ENCODE measurements at regions not wholly inside any gene's neighbourhood (a gene's known extent, or its start where the extent isn't known, plus 50 kb on each side); places are given as distances from the start of the nearest gene placed in this dataset.
A peak's percentile ranks its signal among the peaks of the same experiment; 100 is the strongest.

DNA sequence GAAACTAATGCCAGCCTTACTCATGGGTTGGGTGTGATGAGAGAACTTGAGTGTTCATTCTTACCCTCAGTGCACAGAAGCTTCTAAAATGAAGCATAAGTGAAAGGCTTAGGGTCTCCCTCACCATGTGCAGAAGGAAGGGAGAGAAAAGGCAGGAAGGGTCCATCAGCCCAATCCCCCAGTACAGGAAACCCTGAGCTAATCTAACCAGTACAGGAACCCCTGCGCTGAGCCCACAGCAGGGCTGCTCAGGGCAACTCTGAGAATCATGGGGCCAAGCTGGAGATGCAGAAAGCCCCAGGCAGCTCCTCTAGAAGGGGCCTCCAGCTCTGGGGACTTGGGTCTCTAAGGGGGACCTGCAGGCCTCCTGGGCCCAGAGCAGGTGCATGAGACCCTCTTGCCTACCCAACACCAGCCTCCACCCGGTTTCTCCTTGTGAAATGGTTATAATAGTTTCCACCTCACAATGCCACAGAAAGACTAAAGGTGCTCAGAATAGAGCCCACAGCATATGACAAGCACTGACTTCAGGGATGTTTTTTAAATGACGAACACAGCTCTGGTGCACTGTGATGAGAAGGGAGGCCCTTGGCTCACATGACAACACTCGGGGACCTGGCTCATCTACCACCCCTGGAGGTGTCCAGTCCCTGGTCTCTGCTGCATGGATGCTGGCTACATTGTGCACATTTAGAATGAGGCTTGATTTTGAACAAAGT lies 190.1 kb downstream of the ACTL7B start:
- in situ Hi-C loops (cut with MboI; ENCODE audit: low pct_ligation_motif_present in 1 of 4, low pct_unique_long_range_greater_than_20kb in 1 of 4, low sequenced_read_pairs in 3 of 4) = no loop called here
- WGBS, 2 donors (ENCODE audit: low coverage in 1 of 2) = 80 to 84% methylated on average over 2 to 4 of the region's 4 CpGs
- TF ChIP-seq POLR2AphosphoS5 (IDR thresholded peaks at IDR 0.05) = no peak
- no peak for TF ChIP-seq POLR2A (IDR thresholded peaks at IDR 0.05)
- TF ChIP-seq, protein P1, sequence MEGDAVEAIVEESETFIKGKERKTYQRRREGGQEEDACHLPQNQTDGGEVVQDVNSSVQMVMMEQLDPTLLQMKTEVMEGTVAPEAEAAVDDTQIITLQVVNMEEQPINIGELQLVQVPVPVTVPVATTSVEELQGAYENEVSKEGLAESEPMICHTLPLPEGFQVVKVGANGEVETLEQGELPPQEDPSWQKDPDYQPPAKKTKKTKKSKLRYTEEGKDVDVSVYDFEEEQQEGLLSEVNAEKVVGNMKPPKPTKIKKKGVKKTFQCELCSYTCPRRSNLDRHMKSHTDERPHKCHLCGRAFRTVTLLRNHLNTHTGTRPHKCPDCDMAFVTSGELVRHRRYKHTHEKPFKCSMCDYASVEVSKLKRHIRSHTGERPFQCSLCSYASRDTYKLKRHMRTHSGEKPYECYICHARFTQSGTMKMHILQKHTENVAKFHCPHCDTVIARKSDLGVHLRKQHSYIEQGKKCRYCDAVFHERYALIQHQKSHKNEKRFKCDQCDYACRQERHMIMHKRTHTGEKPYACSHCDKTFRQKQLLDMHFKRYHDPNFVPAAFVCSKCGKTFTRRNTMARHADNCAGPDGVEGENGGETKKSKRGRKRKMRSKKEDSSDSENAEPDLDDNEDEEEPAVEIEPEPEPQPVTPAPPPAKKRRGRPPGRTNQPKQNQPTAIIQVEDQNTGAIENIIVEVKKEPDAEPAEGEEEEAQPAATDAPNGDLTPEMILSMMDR (IDR thresholded peaks at IDR 0.05) = no peak

DNA sequence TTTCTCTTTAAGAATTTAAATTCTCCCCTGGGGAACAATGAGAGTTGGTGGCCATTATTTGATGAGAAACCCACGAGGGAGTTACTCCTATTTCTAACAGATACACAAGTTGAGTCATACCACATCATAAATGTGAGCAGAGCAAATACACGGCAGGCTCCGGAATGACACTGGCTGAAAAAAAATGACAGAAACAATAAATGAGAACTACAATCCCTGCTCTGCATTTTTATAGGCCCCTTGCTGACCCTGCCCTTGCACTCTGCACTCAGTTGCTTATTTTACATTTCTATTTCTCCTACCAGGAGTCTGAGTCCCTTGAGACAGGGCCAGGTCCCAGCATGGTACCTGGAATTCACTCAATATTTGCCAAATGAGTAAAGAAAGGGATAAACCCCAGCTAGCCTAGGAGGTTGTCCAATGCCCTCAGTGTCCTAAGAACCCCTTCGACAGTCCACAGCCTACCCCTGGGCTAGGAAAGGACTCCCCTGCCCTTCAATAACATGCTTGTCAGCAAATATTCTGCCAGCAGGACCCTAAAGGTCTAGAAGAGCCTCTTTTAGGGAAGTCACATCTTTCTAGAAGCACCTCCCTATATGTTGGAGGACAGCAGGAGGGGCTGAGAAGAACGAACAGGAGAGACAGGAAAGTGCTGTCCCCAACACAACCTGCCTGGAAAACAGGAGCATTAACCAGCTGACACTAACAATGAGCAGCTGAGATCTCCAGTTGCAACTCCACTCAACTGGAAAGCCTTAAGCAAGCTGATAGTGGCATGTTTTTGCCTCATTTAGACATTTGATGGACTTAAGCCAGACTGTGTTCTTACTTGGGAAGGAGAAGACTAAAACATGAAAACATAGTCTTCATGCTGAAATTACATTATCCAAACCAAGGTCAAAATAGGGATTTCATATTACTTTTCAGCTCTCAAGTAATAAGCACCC lies 191.2 kb downstream of the ACTL7B start:
- H3K4me3 ChIP-seq = no peak overlapping the region
- TF ChIP-seq, protein P1 (IDR thresholded peaks at IDR 0.05) = no peak
- TF ChIP-seq POLR2A (IDR thresholded peaks at IDR 0.05) (no peak), POLR2AphosphoS5 (IDR thresholded peaks at IDR 0.05) (no peak), EP300 (IDR thresholded peaks at IDR 0.05; ENCODE audit: low read depth) (no peak)
- H3K36me3 ChIP-seq = no peaks in the 10 kb centered on the region
- H3K4me1 ChIP-seq = peaks cover 0 to 3% (median 0%) of the 10 kb centered on the region in 4 donors
- 42% methylated on average over 5 of the region's 5 CpGs; no CpG with 5 or more reads in 1 of the 2 donors for WGBS, 2 donors (ENCODE audit: low coverage in 1 of 2)
- in situ Hi-C loops (cut with MboI; ENCODE audit: low pct_ligation_motif_present in 1 of 4, low pct_unique_long_range_greater_than_20kb in 1 of 4, low sequenced_read_pairs in 3 of 4) (no loop called here), intact Hi-C loops (cut with DNase I; ENCODE audit: low total_unique reads) (no loop called here)
- H3K27me3 ChIP-seq = no peaks in the 10 kb centered on the region
- peaks cover 4% of the 10 kb centered on the region in 2 donors for H3K9me3 ChIP-seq
- no peak overlapping the region for H3K27ac ChIP-seq
- peak; percentile 8 for DNase-seq

More for the DNA sequence above, 190.1 kb downstream of the ACTL7B start:
- no peaks in the 10 kb centered on the region for H3K36me3 ChIP-seq
- H3K9me3 ChIP-seq = no peaks in the 10 kb centered on the region
- H3K4me1 ChIP-seq = peaks cover 0 to 3% (median 0%) of the 10 kb centered on the region in 4 donors
- H3K4me3 ChIP-seq = no peak overlapping the region
- H3K27me3 ChIP-seq = no peaks in the 10 kb centered on the region
- intact Hi-C loops (cut with DNase I; ENCODE audit: low total_unique reads) = no loop called here
- no peak overlapping the region for H3K27ac ChIP-seq
- no peak for DNase-seq

DNA sequence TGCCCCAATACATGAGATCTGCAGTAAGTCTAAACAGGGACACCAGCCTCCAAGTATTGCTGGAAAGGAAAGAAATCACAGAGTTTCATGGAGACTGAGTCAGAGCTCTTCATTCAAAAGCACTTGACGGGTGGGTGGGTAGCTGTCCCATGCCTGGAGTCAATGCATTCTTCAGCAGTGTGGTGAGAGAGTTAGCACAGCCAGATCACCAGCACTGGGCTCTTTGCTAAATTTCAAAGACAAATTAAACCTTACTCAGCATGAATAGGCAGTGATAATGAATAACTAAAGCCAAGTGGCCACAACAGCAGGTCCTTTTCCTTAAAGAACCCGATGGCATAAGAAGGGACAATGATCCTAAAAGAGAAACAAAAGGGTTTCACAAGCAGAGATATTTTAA lies 192.4 kb downstream of the ACTL7B start:
- WGBS, 2 donors (ENCODE audit: low coverage in 1 of 2) = 77 to 80% methylated on average over 1 to 2 of the region's 2 CpGs
- H3K9me3 ChIP-seq = peaks cover 11 to 15% of the 10 kb centered on the region in 2 donors
- no peak for DNase-seq
- no peak overlapping the region for H3K4me3 ChIP-seq
- H3K4me1 ChIP-seq = peaks cover 0 to 3% (median 0%) of the 10 kb centered on the region in 4 donors
- intact Hi-C loops (cut with DNase I; ENCODE audit: low total_unique reads) (no loop called here), in situ Hi-C loops (cut with MboI; ENCODE audit: low pct_ligation_motif_present in 1 of 4, low pct_unique_long_range_greater_than_20kb in 1 of 4, low sequenced_read_pairs in 3 of 4) (no loop called here)
- no peaks in the 10 kb centered on the region for H3K36me3 ChIP-seq
- no peaks in the 10 kb centered on the region for H3K27me3 ChIP-seq
- no peak overlapping the region for H3K27ac ChIP-seq
- TF ChIP-seq, protein P1 (IDR thresholded peaks at IDR 0.05) = no peak
- no peak for TF ChIP-seq POLR2AphosphoS5 (IDR thresholded peaks at IDR 0.05)
- TF ChIP-seq POLR2A (IDR thresholded peaks at IDR 0.05) = no peak
- no peak for TF ChIP-seq EP300 (IDR thresholded peaks at IDR 0.05; ENCODE audit: low read depth)

DNA sequence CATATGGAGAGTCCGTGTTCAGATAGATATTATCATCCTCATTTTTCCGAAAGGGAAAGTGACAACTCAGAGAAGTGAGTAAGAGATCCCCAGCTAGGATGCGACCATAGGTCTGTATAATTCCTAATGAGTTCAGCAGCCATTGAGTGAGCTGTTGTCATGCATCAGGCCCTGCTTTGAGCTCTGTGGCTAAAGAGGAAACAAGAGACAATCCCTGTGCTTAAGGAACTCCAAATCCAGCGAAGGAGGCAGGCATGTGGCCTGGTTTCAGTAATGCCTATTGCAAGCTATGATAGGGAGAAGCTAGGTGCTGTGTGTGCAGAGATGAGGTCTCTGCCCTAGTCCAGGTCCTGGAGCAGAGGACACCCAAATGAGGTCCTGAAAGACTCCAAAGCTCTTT lies 192.8 kb downstream of the ACTL7B start:
- DNase-seq = no peak
- WGBS, 2 donors (ENCODE audit: low coverage in 1 of 2) = 40 to 83% methylated on average over 1 to 4 of the region's 4 CpGs
- no peak overlapping the region for H3K4me3 ChIP-seq
- peaks cover 0 to 3% (median 0%) of the 10 kb centered on the region in 4 donors for H3K4me1 ChIP-seq
- H3K36me3 ChIP-seq = no peaks in the 10 kb centered on the region
- in situ Hi-C loops (cut with MboI; ENCODE audit: low pct_ligation_motif_present in 1 of 4, low pct_unique_long_range_greater_than_20kb in 1 of 4, low sequenced_read_pairs in 3 of 4) (no loop called here), intact Hi-C loops (cut with DNase I; ENCODE audit: low total_unique reads) (no loop called here)
- H3K9me3 ChIP-seq = peaks cover 11 to 15% of the 10 kb centered on the region in 2 donors
- TF ChIP-seq POLR2A (IDR thresholded peaks at IDR 0.05) = no peak
- TF ChIP-seq EP300 (IDR thresholded peaks at IDR 0.05; ENCODE audit: low read depth) = no peak
- no peak for TF ChIP-seq POLR2AphosphoS5 (IDR thresholded peaks at IDR 0.05)
- TF ChIP-seq, protein P1 (IDR thresholded peaks at IDR 0.05) = no peak
- H3K27ac ChIP-seq = no peak overlapping the region
- no peaks in the 10 kb centered on the region for H3K27me3 ChIP-seq

Measured in transverse colon (tissue), 4 donors.